SK-N-SH (cell line): ENCODE measurements at regions not wholly inside any gene's neighbourhood (a gene's known extent, or its start where the extent isn't known, plus 50 kb on each side); places are given as distances from the start of the nearest gene placed in this dataset.
A peak's percentile ranks its signal among the peaks of the same experiment; 100 is the strongest.

ENCODE experiments used
- CTCF ChIA-PET: fragments of 300-600, 350-600 bp; formaldehyde crosslinking; extraction: SDS; loops from one replicate; lab custom pipeline; 2021; lab: Yijun Ruan, JAX
- POLR2A ChIA-PET: fragments of 350-600 bp; sonication (Branson Sonifier 250); formaldehyde crosslinking; extraction: SDS; loops from one replicate; lab custom pipeline; 2020; ENCODE audit warnings: antibody characterized with exemption, inconsistent platforms; lab: Yijun Ruan, JAX
- DNase-seq: peaks from one replicate; pipeline ENCODE4 v3.0.0; 2012
- H2AFZ ChIP-seq: fragments of 200-600 bp; sonication (generic); 2 replicates; pipeline ENCODE4 v1.8.1; 2016; ENCODE audit warnings: antibody characterized with exemption, mild to moderate bottlenecking, low read depth
- H3F3A ChIP-seq: fragments of 200-600 bp; sonication (generic); replicated peaks from 2 replicates; pipeline ENCODE3; 2016; ENCODE audit warnings: antibody characterized with exemption, mild to moderate bottlenecking; ENCODE audit not compliant: insufficient read depth
- H3K27ac ChIP-seq, 2 experiments: fragments of 200-500 bp in 1 of 2; fragments of 200-600 bp in 1 of 2; sonication (Bioruptor generic) in 1 of 2; sonication (generic), shearing (Covaris generic) in 1 of 2; 2 replicates each; pipeline versions ENCODE4 v1.5.1 to v1.6.1; 2014 to 2016; ENCODE audit warnings: low read depth in 2 of 2, inconsistent platforms in 1 of 2, low read length in 1 of 2, mild to moderate bottlenecking in 1 of 2, mixed read lengths in 1 of 2
- H3K27me3 ChIP-seq: fragments of 200-600 bp; sonication (generic), shearing (Covaris generic); 2 replicates; pipeline ENCODE4 v1.6.1; 2016; ENCODE audit warnings: mixed run types; ENCODE audit not compliant: insufficient read depth
- H3K36me3 ChIP-seq, 2 experiments: fragments of 200-500 bp in 1 of 2; fragments of 200-600 bp in 1 of 2; sonication (Bioruptor generic) in 1 of 2; sonication (generic) in 1 of 2; replicated peaks in 1 of 2; 2 replicates each; pipeline versions ENCODE3 to v1.5.1; 2014 to 2016; ENCODE audit warnings: low read length in 1 of 2, mild to moderate bottlenecking in 1 of 2; ENCODE audit not compliant: insufficient read depth in 2 of 2, control insufficient read depth in 1 of 2
- H3K4me1 ChIP-seq, 2 experiments: fragments of 200-500 bp in 1 of 2; fragments of 200-600 bp in 1 of 2; sonication (Bioruptor generic) in 1 of 2; sonication (generic), shearing (Covaris generic) in 1 of 2; 2 replicates each; pipeline versions ENCODE4 v1.5.1 to v1.6.1; 2014 to 2016; ENCODE audit warnings: low read depth in 1 of 2, low read length in 1 of 2, mixed run types in 1 of 2; ENCODE audit not compliant: insufficient read depth in 2 of 2, control insufficient read depth in 1 of 2
- H3K4me2 ChIP-seq: fragments of 200-600 bp; sonication (generic), shearing (Covaris generic); 2 replicates; pipeline ENCODE4 v1.6.1; 2017; ENCODE audit warnings: mixed run types
- H3K4me3 ChIP-seq, 2 experiments: fragments of 200-500 bp in 1 of 2; fragments of 200-600 bp in 1 of 2; sonication (Bioruptor generic) in 1 of 2; sonication (generic), shearing (Covaris generic) in 1 of 2; 2 replicates each; pipeline versions ENCODE4 v1.5.1 to v1.8.1; 2014 to 2016; ENCODE audit warnings: low read depth in 2 of 2, inconsistent platforms in 1 of 2, low read length in 1 of 2, mild to moderate bottlenecking in 1 of 2, mixed read lengths in 1 of 2, moderate library complexity in 1 of 2
- H3K79me2 ChIP-seq: fragments of 200-600 bp; sonication (generic); 2 replicates; pipeline ENCODE4 v1.8.1; 2017; ENCODE audit warnings: mild to moderate bottlenecking; ENCODE audit not compliant: insufficient read depth
- H3K9ac ChIP-seq: fragments of 200-600 bp; sonication (generic); 2 replicates; pipeline ENCODE4 v1.6.1; 2017; ENCODE audit warnings: mixed run types
- H3K9me2 ChIP-seq: fragments of 200-600 bp; sonication (generic); 2 replicates; pipeline ENCODE4 v1.6.1; 2017; ENCODE audit warnings: mixed run types
- H3K9me3 ChIP-seq: fragments of 200-600 bp; sonication (generic); 2 replicates; pipeline ENCODE4 v1.6.1; 2017; ENCODE audit warnings: mixed run types, mild to moderate bottlenecking, moderate library complexity
- H4K20me1 ChIP-seq: fragments of 200-600 bp; sonication (generic); 2 replicates; pipeline ENCODE4 v1.6.1; 2017; ENCODE audit warnings: mild to moderate bottlenecking, mixed run types; ENCODE audit not compliant: insufficient read depth
- EP300 ChIP-seq, 2 experiments: IDR thresholded peaks; 2 replicates each; pipeline versions ENCODE4 v1.4.0 to v1.6.1; 2012; ENCODE audit warnings: borderline replicate concordance in 1 of 2, low read depth in 1 of 2, low read length in 1 of 2
- EZH2phosphoT487 ChIP-seq: fragments of 200-600 bp; sonication (generic); IDR thresholded peaks from 2 replicates; pipeline ENCODE4 v1.6.1; 2017; ENCODE audit warnings: low read depth, mixed run types, mild to moderate bottlenecking, antibody characterized with exemption, moderate library complexity, borderline replicate concordance
- FOSL2 ChIP-seq: IDR thresholded peaks from 2 replicates; pipeline ENCODE4 v1.4.0; 2012; ENCODE audit warnings: low read depth, mild to moderate bottlenecking, moderate library complexity, borderline replicate concordance
- FOXJ3 ChIP-seq: sonication (generic); formaldehyde crosslinking; IDR thresholded peaks from 2 replicates; pipeline ENCODE4 v1.5.1; 2020; ENCODE audit warnings: mild to moderate bottlenecking, missing genetic modification reagents
- FOXM1 ChIP-seq: IDR thresholded peaks from 2 replicates; pipeline ENCODE4 v1.4.0; 2012; ENCODE audit warnings: low read depth, mild to moderate bottlenecking
- GABPA ChIP-seq: IDR thresholded peaks from 2 replicates; pipeline ENCODE4 v1.4.0; 2012; ENCODE audit warnings: low read depth, mild to moderate bottlenecking
- GATA2 ChIP-seq: sonication (generic); formaldehyde crosslinking; IDR thresholded peaks from 2 replicates; pipeline ENCODE4 v1.5.0; 2020; ENCODE audit warnings: mild to moderate bottlenecking, missing genetic modification reagents
- MEF2A ChIP-seq: IDR thresholded peaks from 2 replicates; pipeline ENCODE4 v1.4.0; 2012; ENCODE audit warnings: low read depth, borderline replicate concordance
- MXI1 ChIP-seq: IDR thresholded peaks from 2 replicates; pipeline ENCODE4 v1.6.1; 2012; ENCODE audit warnings: mild to moderate bottlenecking, low read depth, low read length, improper control_type of control experiment
- NFIC ChIP-seq: IDR thresholded peaks from 2 replicates; pipeline ENCODE4 v1.4.0; 2012; ENCODE audit warnings: borderline replicate concordance
- NRF1 ChIP-seq: IDR thresholded peaks from 2 replicates; pipeline ENCODE4 v1.6.1; 2012; ENCODE audit warnings: low read depth, mild to moderate bottlenecking, low read length
- POLR2AphosphoS5 ChIP-seq: IDR thresholded peaks from 2 replicates; pipeline ENCODE4 v1.6.1; 2012; ENCODE audit warnings: low read depth, low read length
- RAD21 ChIP-seq: IDR thresholded peaks from 2 replicates; pipeline ENCODE4 v1.6.1; 2012; ENCODE audit warnings: mild to moderate bottlenecking, low read length
- RCOR1 ChIP-seq: fragments of 150-350 bp; IDR thresholded peaks from 2 replicates; pipeline ENCODE4 v1.6.1; 2017; ENCODE audit warnings: antibody characterized with exemption, low read length
- RFX5 ChIP-seq: IDR thresholded peaks from 2 replicates; pipeline ENCODE4 v1.6.1; 2012; ENCODE audit warnings: mild to moderate bottlenecking, improper control_type of control experiment, low read length
- RXRA ChIP-seq: IDR thresholded peaks from 2 replicates; pipeline ENCODE4 v1.4.0; 2012; ENCODE audit warnings: low read depth, mild to moderate bottlenecking, borderline replicate concordance
- SIN3A ChIP-seq: IDR thresholded peaks from 2 replicates; pipeline ENCODE4 v1.6.1; 2012; ENCODE audit warnings: low read depth, mild to moderate bottlenecking, low read length, moderate library complexity, borderline replicate concordance
- TAF1 ChIP-seq: IDR thresholded peaks from 2 replicates; pipeline ENCODE4 v1.6.1; 2012; ENCODE audit warnings: low read depth, mild to moderate bottlenecking, low read length, moderate library complexity, borderline replicate concordance
- TCF12 ChIP-seq: IDR thresholded peaks from 2 replicates; pipeline ENCODE4 v1.4.0; 2012
- TEAD4 ChIP-seq: IDR thresholded peaks from 2 replicates; pipeline ENCODE4 v1.4.0; 2012; ENCODE audit warnings: mild to moderate bottlenecking, borderline replicate concordance; ENCODE audit not compliant: insufficient read depth
- YY1 ChIP-seq: IDR thresholded peaks from 2 replicates; pipeline ENCODE4 v1.4.0; 2012; ENCODE audit warnings: low read depth, mild to moderate bottlenecking
- WGBS: methylation state at CpG from one replicate; pipeline ENCODE4 v1.1.6; 2017; ENCODE audit warnings: low lambda C conversion rate; 5-methylcytosine and 5-hydroxymethylcytosine counted together
- TF ChIP-seq, protein P1 (sequence below): IDR thresholded peaks from 2 replicates; pipeline ENCODE4; 2012
- TF ChIP-seq, protein P2 (sequence below): fragments of 150-350 bp; IDR thresholded peaks from 2 replicates; pipeline ENCODE4 v1.6.1; 2017; ENCODE audit warnings: antibody characterized with exemption, low read length, low read depth, borderline replicate concordance
- TF ChIP-seq, protein P3 (sequence below): IDR thresholded peaks from 2 replicates; pipeline ENCODE4 v1.4.0; 2012; ENCODE audit warnings: low read depth, borderline replicate concordance
- TF ChIP-seq, protein P4 (sequence below): IDR thresholded peaks from 2 replicates; pipeline ENCODE4 v1.4.0; 2012; ENCODE audit warnings: low read depth
- TF ChIP-seq, protein P5 (sequence below): IDR thresholded peaks from 2 replicates; pipeline ENCODE4 v1.4.0; 2012; ENCODE audit warnings: low read depth, borderline replicate concordance
- TF ChIP-seq, protein P6 (sequence below): IDR thresholded peaks from 2 replicates; pipeline ENCODE4 v1.6.1; 2012; ENCODE audit warnings: mild to moderate bottlenecking, low read depth, low read length, moderate library complexity

DNA sequence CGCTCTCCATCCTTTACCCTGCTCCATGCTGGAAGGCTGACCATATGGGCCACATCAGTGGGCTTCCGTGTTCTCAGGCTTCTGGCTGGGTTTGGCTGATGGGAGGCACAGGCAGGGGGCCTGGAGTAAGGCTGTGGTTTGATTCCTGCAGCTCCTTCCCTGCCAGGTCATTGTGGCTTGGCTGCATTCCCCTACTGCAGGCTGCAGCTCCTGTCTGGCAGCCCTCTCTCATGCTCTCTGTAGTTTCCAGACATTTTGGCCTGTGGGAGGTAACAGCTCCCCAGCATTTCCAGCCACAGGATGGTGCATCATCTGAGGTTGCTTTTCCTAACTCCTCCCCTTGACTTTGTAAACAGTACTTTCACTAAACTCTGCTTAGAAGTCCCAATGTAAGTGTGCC, 102.0 kb upstream of the PTPN3 start:
- Histone ChIP-seq H3K36me3 (no peaks in the 10 kb centered on the region), H3K4me3 (no peak overlapping the region), H3K27me3 (peaks cover 20% of the 10 kb centered on the region), H3K9me3 (no peaks in the 10 kb centered on the region), H3K9me2 (no peaks in the 10 kb centered on the region), H3K4me1 (no peaks in the 10 kb centered on the region), H3K4me2 (no peak overlapping the region), H2AFZ (no peak overlapping the region), H3K79me2 (no peaks in the 10 kb centered on the region), H4K20me1 (no peaks in the 10 kb centered on the region), H3K27ac (no peak overlapping the region), H3K9ac (no peak overlapping the region), H3F3A (peaks cover 10% of the 10 kb centered on the region)
- WGBS = 14% methylated on average over 2 of the region's 2 CpGs
- POLR2A ChIA-PET = interaction anchor here (0.8 kb wide), 1 partner anchor 11 kb away, joined by 3 read pairs; no protein-coding TSS in a partner anchor
- CTCF ChIA-PET = no interaction called here
- no peak for DNase-seq
- TF ChIP-seq GABPA = no peak
- TF ChIP-seq FOXJ3 (CRISPR knock-in tag) = no peak
- TF ChIP-seq RXRA = no peak
- TF ChIP-seq RAD21 = no peak
- TF ChIP-seq, protein P1, sequence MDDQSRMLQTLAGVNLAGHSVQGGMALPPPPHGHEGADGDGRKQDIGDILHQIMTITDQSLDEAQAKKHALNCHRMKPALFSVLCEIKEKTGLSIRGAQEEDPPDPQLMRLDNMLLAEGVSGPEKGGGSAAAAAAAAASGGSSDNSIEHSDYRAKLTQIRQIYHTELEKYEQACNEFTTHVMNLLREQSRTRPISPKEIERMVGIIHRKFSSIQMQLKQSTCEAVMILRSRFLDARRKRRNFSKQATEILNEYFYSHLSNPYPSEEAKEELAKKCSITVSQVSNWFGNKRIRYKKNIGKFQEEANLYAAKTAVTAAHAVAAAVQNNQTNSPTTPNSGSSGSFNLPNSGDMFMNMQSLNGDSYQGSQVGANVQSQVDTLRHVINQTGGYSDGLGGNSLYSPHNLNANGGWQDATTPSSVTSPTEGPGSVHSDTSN = peak; percentile 46; the same call in 1 of the 2 replicates
- TF ChIP-seq, protein P2, sequence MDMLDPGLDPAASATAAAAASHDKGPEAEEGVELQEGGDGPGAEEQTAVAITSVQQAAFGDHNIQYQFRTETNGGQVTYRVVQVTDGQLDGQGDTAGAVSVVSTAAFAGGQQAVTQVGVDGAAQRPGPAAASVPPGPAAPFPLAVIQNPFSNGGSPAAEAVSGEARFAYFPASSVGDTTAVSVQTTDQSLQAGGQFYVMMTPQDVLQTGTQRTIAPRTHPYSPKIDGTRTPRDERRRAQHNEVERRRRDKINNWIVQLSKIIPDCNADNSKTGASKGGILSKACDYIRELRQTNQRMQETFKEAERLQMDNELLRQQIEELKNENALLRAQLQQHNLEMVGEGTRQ = no peak
- TF ChIP-seq TCF12 = peak; percentile 84
- TF ChIP-seq MEF2A = no peak
- TF ChIP-seq MXI1 = no peak
- TF ChIP-seq GATA2 (CRISPR knock-in tag) = no peak
- TF ChIP-seq, protein P3, sequence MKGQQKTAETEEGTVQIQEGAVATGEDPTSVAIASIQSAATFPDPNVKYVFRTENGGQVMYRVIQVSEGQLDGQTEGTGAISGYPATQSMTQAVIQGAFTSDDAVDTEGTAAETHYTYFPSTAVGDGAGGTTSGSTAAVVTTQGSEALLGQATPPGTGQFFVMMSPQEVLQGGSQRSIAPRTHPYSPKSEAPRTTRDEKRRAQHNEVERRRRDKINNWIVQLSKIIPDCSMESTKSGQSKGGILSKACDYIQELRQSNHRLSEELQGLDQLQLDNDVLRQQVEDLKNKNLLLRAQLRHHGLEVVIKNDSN = no peak
- TF ChIP-seq, protein P4, sequence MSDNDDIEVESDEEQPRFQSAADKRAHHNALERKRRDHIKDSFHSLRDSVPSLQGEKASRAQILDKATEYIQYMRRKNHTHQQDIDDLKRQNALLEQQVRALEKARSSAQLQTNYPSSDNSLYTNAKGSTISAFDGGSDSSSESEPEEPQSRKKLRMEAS = no peak
- TF ChIP-seq YY1 = no peak
- TF ChIP-seq RCOR1 = no peak
- TF ChIP-seq, protein P5, sequence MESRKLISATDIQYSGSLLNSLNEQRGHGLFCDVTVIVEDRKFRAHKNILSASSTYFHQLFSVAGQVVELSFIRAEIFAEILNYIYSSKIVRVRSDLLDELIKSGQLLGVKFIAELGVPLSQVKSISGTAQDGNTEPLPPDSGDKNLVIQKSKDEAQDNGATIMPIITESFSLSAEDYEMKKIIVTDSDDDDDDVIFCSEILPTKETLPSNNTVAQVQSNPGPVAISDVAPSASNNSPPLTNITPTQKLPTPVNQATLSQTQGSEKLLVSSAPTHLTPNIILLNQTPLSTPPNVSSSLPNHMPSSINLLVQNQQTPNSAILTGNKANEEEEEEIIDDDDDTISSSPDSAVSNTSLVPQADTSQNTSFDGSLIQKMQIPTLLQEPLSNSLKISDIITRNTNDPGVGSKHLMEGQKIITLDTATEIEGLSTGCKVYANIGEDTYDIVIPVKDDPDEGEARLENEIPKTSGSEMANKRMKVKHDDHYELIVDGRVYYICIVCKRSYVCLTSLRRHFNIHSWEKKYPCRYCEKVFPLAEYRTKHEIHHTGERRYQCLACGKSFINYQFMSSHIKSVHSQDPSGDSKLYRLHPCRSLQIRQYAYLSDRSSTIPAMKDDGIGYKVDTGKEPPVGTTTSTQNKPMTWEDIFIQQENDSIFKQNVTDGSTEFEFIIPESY = peak; percentile 14; the same call in 1 of the 2 replicates
- TF ChIP-seq RFX5 = no peak
- TF ChIP-seq, protein P6, sequence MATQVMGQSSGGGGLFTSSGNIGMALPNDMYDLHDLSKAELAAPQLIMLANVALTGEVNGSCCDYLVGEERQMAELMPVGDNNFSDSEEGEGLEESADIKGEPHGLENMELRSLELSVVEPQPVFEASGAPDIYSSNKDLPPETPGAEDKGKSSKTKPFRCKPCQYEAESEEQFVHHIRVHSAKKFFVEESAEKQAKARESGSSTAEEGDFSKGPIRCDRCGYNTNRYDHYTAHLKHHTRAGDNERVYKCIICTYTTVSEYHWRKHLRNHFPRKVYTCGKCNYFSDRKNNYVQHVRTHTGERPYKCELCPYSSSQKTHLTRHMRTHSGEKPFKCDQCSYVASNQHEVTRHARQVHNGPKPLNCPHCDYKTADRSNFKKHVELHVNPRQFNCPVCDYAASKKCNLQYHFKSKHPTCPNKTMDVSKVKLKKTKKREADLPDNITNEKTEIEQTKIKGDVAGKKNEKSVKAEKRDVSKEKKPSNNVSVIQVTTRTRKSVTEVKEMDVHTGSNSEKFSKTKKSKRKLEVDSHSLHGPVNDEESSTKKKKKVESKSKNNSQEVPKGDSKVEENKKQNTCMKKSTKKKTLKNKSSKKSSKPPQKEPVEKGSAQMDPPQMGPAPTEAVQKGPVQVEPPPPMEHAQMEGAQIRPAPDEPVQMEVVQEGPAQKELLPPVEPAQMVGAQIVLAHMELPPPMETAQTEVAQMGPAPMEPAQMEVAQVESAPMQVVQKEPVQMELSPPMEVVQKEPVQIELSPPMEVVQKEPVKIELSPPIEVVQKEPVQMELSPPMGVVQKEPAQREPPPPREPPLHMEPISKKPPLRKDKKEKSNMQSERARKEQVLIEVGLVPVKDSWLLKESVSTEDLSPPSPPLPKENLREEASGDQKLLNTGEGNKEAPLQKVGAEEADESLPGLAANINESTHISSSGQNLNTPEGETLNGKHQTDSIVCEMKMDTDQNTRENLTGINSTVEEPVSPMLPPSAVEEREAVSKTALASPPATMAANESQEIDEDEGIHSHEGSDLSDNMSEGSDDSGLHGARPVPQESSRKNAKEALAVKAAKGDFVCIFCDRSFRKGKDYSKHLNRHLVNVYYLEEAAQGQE = no peak
- TF ChIP-seq NRF1 = no peak
- TF ChIP-seq EP300 (IDR thresholded peaks at IDR 0.05; ENCODE audit: borderline replicate concordance in 1 of 2, low read depth in 1 of 2, low read length in 1 of 2) = 0 out of 4 replicates have a peak, but pooled peaks of 1 of the 2 experiments have one; percentile 7
- TF ChIP-seq EZH2phosphoT487 = no peak
- TF ChIP-seq TEAD4 = no peak
- no peak for TF ChIP-seq POLR2AphosphoS5
- TF ChIP-seq FOSL2 = no peak
- TF ChIP-seq NFIC = peak; percentile 91
- no peak for TF ChIP-seq TAF1
- TF ChIP-seq FOXM1 = no peak
- TF ChIP-seq SIN3A = no peak
